Astrocyte (in vitro differentiated cells and primary cell): ENCODE measurements at regions not wholly inside any gene's neighbourhood (a gene's known extent, or its start where the extent isn't known, plus 50 kb on each side); places are given as distances from the start of the nearest gene placed in this dataset.

ENCODE experiments used
- CTCF ChIP-seq: IDR thresholded peaks from 2 replicates; pipeline ENCODE4 v1.5.1; 2011; ENCODE audit warnings: low read depth, mild to moderate bottlenecking, inconsistent platforms, low read length, moderate library complexity; ENCODE audit not compliant: insufficient read depth
- EZH2 ChIP-seq: IDR thresholded peaks from 2 replicates; pipeline ENCODE4 v1.6.1; 2012; ENCODE audit warnings: mild to moderate bottlenecking, low read length, inconsistent platforms; ENCODE audit not compliant: insufficient read depth

DNA sequence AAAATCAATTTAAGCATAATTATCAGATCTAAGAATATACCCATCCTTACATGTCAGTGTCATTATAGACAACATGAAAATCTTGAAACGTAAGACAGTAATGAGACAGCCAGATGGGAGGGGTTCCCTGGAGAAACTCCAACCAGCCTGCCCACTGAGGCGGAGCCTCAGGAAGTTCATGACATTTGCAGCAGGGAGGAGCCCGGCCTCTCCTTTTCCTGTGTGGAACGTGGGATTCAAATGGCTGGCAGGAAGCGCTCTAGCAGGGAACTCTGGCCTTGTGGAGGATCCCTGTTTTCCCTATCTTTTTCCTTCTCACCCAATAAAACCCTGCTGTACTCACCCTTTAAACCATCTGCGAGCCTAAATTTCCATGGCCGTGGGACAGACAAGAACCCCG, 176.6 kb upstream of the KCNN2 start:
- TF ChIP-seq CTCF (no peak), EZH2 (no peak)
